Lower lobe of right lung (tissue), 2 donors: ENCODE measurements at regions not wholly inside any gene's neighbourhood (a gene's known extent, or its start where the extent isn't known, plus 50 kb on each side); places are given as distances from the start of the nearest gene placed in this dataset.

Experiments
- ATAC-seq, 2 donors: fragments of 200-7000 bp; cut with Tn5 transposase; one replicate each; pipeline ENCODE4 v1.9.1; 2020 to 2022; ENCODE audit warnings: mild to moderate bottlenecking in 2 of 2, moderate library complexity in 2 of 2
- DNase-seq: peaks from one replicate; pipeline ENCODE4 v3.0.0-alpha.2; 2020
- H3K27ac ChIP-seq: fragments of 200-600 bp; one replicate; pipeline ENCODE4 v1.8.0; 2022
- H3K27me3 ChIP-seq: fragments of 200-600 bp; one replicate; pipeline ENCODE4 v1.8.0; 2022; ENCODE audit warnings: low read depth
- H3K36me3 ChIP-seq: fragments of 200-600 bp; one replicate; pipeline ENCODE4 v1.8.0; 2022; ENCODE audit warnings: mild to moderate bottlenecking
- H3K4me1 ChIP-seq: fragments of 200-600 bp; one replicate; pipeline ENCODE4 v1.8.0; 2022
- H3K4me3 ChIP-seq: fragments of 200-600 bp; one replicate; pipeline ENCODE4 v1.8.0; 2022; ENCODE audit warnings: mild to moderate bottlenecking
- H3K9me3 ChIP-seq: fragments of 200-600 bp; one replicate; pipeline ENCODE4 v1.8.0; 2022
- CTCF ChIP-seq: fragments of 200-600 bp; IDR thresholded peaks from one replicate; pipeline ENCODE4 v1.8.0; 2022; ENCODE audit warnings: antibody characterized with exemption, mild to moderate bottlenecking
- intact Hi-C: fragments of 100-400 bp; cut with DNase I; formaldehyde crosslinking; loops from one replicate; pipeline ENCODE4 v1.11.0; 2022
- donor health status: DM: no; HTN: yes; CAD: no; lungs with severe emphysema.

- DNase-seq = peak; percentile 90
- no peaks in the 10 kb centered on the region for H3K27me3 ChIP-seq
- TF ChIP-seq CTCF = peak; percentile 48
- ATAC-seq = peak; percentile 92
- no peaks in the 10 kb centered on the region for H3K9me3 ChIP-seq
- peaks cover 11% of the 10 kb centered on the region for H3K4me1 ChIP-seq
- peak overlapping the region; percentile 60 for H3K4me3 ChIP-seq
- H3K36me3 ChIP-seq = peaks cover 4% of the 10 kb centered on the region
- intact Hi-C loops = no loop called here
- H3K27ac ChIP-seq = peak overlapping the region; percentile 58
Measured at GRCh38 chr7:66413379-66414114, 208.4 kb downstream of the TPST1 start.

- ATAC-seq = no peak
- Histone ChIP-seq H3K4me1 (peaks cover 11% of the 10 kb centered on the region), H3K27me3 (no peaks in the 10 kb centered on the region), H3K27ac (no peak overlapping the region), H3K9me3 (no peaks in the 10 kb centered on the region), H3K4me3 (no peak overlapping the region), H3K36me3 (no peaks in the 10 kb centered on the region)
- TF ChIP-seq CTCF = no peak
- intact Hi-C loops = no loop called here
- no peak for DNase-seq
Measured at GRCh38 chr7:66415659-66416265, 210.6 kb downstream of the TPST1 start.

GRCh38 chr7:66418537-66418936 lies 210.1 kb upstream of the KCTD7 start:
- Histone ChIP-seq H3K4me3 (no peak overlapping the region), H3K36me3 (no peaks in the 10 kb centered on the region), H3K9me3 (no peaks in the 10 kb centered on the region), H3K27ac (no peak overlapping the region), H3K4me1 (peaks cover 8% of the 10 kb centered on the region), H3K27me3 (no peaks in the 10 kb centered on the region)
- no peak for TF ChIP-seq CTCF
- ATAC-seq (no peak), DNase-seq (no peak)
- intact Hi-C loops = no loop called here

GRCh38 chr7:66419210-66419609 lies 209.5 kb upstream of the KCTD7 start:
- no peak overlapping the region for H3K4me3 ChIP-seq
- peaks cover 2% of the 10 kb centered on the region for H3K4me1 ChIP-seq
- no peaks in the 10 kb centered on the region for H3K36me3 ChIP-seq
- no peaks in the 10 kb centered on the region for H3K27me3 ChIP-seq
- no peaks in the 10 kb centered on the region for H3K9me3 ChIP-seq
- intact Hi-C loops = no loop called here
- TF ChIP-seq CTCF = no peak
- ATAC-seq = no peak
- no peak for DNase-seq
- H3K27ac ChIP-seq = no peak overlapping the region

- no peaks in the 10 kb centered on the region for H3K9me3 ChIP-seq
- DNase-seq (no peak), ATAC-seq (no peak)
- no peak for TF ChIP-seq CTCF
- intact Hi-C loops = no loop called here
- H3K27me3 ChIP-seq = no peaks in the 10 kb centered on the region
- no peak overlapping the region for H3K27ac ChIP-seq
- no peak overlapping the region for H3K4me3 ChIP-seq
- no peaks in the 10 kb centered on the region for H3K36me3 ChIP-seq
- no peaks in the 10 kb centered on the region for H3K4me1 ChIP-seq
Measured at GRCh38 chr7:66421830-66422475, 206.7 kb upstream of the KCTD7 start.
